ENCODE measurements at regions not wholly inside any gene's neighbourhood (a gene's known extent, or its start where the extent isn't known, plus 50 kb on each side); places are given as distances from the start of the nearest gene placed in this dataset.

DNA sequence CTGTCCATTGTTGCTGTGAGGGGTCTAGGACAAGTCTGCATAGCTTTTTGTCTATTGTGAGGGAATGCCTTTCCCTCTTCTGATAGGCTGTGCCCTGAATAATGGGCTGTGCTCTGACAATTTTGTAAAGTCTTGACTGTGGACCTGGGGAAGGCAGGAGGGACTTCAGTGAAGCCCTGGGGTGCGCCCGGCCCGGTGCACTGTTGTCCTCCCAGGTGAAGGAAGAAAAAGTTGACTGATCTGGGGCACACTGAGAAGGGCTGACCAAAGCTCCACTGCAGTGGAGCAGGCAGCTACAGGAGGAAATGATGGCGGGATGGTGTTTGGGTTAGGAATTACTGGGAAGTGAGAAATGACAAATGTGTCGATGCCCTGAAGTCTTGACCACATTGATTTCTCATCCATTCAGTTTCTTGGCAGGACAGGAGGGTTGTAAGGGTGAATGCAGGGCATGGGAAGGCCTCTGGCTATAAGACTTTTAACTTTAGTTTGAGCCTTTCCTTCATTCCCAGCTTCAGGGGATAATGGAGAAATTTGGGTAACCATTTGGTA lies 224.0 kb upstream of the CST7 start:
- Histone ChIP-seq H3K9me3 (ENCODE audit: control insufficient read depth, insufficient read depth, low read depth, low read length) (no peaks in the 10 kb centered on the region), H3K4me1 (ENCODE audit: control insufficient read depth, insufficient read depth, low read length) (no peaks in the 10 kb centered on the region), H3K27ac (ENCODE audit: low read length) (no peak overlapping the region), H3K4me3 (ENCODE audit: low read depth in 2 of 2, low read length in 2 of 2) (no peak overlapping the region), H3K27me3 (ENCODE audit: control insufficient read depth, insufficient read depth, low read length) (peaks cover 9% of the 10 kb centered on the region), H3K36me3 (ENCODE audit: control insufficient read depth, insufficient read depth, low read length) (no peaks in the 10 kb centered on the region)
- POLR2A ChIA-PET: no interaction called here
- in situ Hi-C loops (cut with HindIII; ENCODE audit: low pct_unique_long_range_greater_than_20kb, low sequenced_read_pairs): no loop called here
- BruUV-seq (replicated peaks): no TSS peak
- TF ChIP-seq SIN3A (IDR thresholded peaks at IDR 0.05; ENCODE audit: borderline replicate concordance, insufficient read depth, low read depth, low read length) (no peak), POLR2AphosphoS5 (IDR thresholded peaks at IDR 0.05; ENCODE audit: low read depth, low read length) (no peak), TCF7L2 (IDR thresholded peaks at IDR 0.05; ENCODE audit: low read depth, low read length) (no peak)
- TF ChIP-seq, protein P1, sequence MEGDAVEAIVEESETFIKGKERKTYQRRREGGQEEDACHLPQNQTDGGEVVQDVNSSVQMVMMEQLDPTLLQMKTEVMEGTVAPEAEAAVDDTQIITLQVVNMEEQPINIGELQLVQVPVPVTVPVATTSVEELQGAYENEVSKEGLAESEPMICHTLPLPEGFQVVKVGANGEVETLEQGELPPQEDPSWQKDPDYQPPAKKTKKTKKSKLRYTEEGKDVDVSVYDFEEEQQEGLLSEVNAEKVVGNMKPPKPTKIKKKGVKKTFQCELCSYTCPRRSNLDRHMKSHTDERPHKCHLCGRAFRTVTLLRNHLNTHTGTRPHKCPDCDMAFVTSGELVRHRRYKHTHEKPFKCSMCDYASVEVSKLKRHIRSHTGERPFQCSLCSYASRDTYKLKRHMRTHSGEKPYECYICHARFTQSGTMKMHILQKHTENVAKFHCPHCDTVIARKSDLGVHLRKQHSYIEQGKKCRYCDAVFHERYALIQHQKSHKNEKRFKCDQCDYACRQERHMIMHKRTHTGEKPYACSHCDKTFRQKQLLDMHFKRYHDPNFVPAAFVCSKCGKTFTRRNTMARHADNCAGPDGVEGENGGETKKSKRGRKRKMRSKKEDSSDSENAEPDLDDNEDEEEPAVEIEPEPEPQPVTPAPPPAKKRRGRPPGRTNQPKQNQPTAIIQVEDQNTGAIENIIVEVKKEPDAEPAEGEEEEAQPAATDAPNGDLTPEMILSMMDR (IDR thresholded peaks at IDR 0.05): no peak
- TF ChIP-seq, protein P2, sequence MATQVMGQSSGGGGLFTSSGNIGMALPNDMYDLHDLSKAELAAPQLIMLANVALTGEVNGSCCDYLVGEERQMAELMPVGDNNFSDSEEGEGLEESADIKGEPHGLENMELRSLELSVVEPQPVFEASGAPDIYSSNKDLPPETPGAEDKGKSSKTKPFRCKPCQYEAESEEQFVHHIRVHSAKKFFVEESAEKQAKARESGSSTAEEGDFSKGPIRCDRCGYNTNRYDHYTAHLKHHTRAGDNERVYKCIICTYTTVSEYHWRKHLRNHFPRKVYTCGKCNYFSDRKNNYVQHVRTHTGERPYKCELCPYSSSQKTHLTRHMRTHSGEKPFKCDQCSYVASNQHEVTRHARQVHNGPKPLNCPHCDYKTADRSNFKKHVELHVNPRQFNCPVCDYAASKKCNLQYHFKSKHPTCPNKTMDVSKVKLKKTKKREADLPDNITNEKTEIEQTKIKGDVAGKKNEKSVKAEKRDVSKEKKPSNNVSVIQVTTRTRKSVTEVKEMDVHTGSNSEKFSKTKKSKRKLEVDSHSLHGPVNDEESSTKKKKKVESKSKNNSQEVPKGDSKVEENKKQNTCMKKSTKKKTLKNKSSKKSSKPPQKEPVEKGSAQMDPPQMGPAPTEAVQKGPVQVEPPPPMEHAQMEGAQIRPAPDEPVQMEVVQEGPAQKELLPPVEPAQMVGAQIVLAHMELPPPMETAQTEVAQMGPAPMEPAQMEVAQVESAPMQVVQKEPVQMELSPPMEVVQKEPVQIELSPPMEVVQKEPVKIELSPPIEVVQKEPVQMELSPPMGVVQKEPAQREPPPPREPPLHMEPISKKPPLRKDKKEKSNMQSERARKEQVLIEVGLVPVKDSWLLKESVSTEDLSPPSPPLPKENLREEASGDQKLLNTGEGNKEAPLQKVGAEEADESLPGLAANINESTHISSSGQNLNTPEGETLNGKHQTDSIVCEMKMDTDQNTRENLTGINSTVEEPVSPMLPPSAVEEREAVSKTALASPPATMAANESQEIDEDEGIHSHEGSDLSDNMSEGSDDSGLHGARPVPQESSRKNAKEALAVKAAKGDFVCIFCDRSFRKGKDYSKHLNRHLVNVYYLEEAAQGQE (IDR thresholded peaks at IDR 0.05; ENCODE audit: insufficient read depth in 1 of 2, low read depth in 2 of 2, low read length in 1 of 2): no peak
- DNase-seq (ENCODE audit: low read depth, low spot score): no peak
- intact Hi-C loops (cut with micrococcal nuclease; ENCODE audit: unreplicated experiment): no loop called here
- no peak for ATAC-seq
- CTCF ChIA-PET: no interaction called here

DNA sequence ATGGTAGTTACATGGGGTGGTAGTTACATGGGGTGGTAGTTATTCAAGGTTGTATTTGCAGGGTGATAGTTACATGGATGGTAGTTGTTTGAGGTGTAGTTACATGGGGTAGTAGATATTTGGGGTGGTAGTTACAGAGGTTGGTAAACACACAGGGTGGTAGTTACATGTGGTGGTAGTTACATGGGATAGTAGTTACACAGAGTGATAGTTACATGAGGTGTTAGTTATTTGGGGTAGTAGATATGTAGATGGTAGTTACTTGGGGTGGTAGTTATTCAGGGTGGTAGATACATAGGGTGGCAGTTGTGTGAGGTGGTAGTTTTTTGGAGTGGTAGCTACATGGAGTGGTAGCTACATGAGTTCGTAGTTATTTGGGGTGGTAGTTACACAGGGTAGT lies 221.3 kb upstream of the CST7 start:
- BruUV-seq (replicated peaks): no TSS peak
- in situ Hi-C loops (cut with HindIII; ENCODE audit: low pct_unique_long_range_greater_than_20kb, low sequenced_read_pairs) (no loop called here), intact Hi-C loops (cut with micrococcal nuclease; ENCODE audit: unreplicated experiment) (no loop called here)
- Histone ChIP-seq H3K27ac (ENCODE audit: low read length) (no peak overlapping the region), H3K27me3 (ENCODE audit: control insufficient read depth, insufficient read depth, low read length) (peaks cover 4% of the 10 kb centered on the region), H3K36me3 (ENCODE audit: control insufficient read depth, insufficient read depth, low read length) (no peaks in the 10 kb centered on the region), H3K4me3 (ENCODE audit: low read depth in 2 of 2, low read length in 2 of 2) (no peak overlapping the region), H3K9me3 (ENCODE audit: control insufficient read depth, insufficient read depth, low read depth, low read length) (no peaks in the 10 kb centered on the region), H3K4me1 (ENCODE audit: control insufficient read depth, insufficient read depth, low read length) (no peaks in the 10 kb centered on the region)
- no peak for ATAC-seq
- ChIA-PET CTCF (no interaction called here), POLR2A (no interaction called here)
- no peak for DNase-seq (ENCODE audit: low read depth, low spot score)
- TF ChIP-seq, protein P2 (IDR thresholded peaks at IDR 0.05; ENCODE audit: insufficient read depth in 1 of 2, low read depth in 2 of 2, low read length in 1 of 2): no peak
- TF ChIP-seq TCF7L2 (IDR thresholded peaks at IDR 0.05; ENCODE audit: low read depth, low read length) (no peak), POLR2AphosphoS5 (IDR thresholded peaks at IDR 0.05; ENCODE audit: low read depth, low read length) (no peak), SIN3A (IDR thresholded peaks at IDR 0.05; ENCODE audit: borderline replicate concordance, insufficient read depth, low read depth, low read length) (no peak)
- TF ChIP-seq, protein P1 (IDR thresholded peaks at IDR 0.05): no peak
